ENCODE measurements at regions not wholly inside any gene's neighbourhood (a gene's known extent, or its start where the extent isn't known, plus 50 kb on each side); places are given as distances from the start of the nearest gene placed in this dataset.
"Not testable (repeated sequence)": the region's sequence is repeated elsewhere in the genome, so short reads cannot be mapped to it uniquely, and the experiment has no call there.

- TF ChIP-seq EZH2phosphoT487 (IDR thresholded peaks at IDR 0.05; ENCODE audit: borderline replicate concordance); CTCF (conservative IDR thresholded peaks at IDR 0.05; ENCODE audit: low read length): not testable (repeated sequence)
Observed at GRCh38 chr20:26091921-26092320, 395.3 kb upstream of the ZNF337 start.

Data from Loucy (cell line).